Suppressor macrophage treated with lipopolysaccharide for 4 hours (primary cell): ENCODE measurements at regions not wholly inside any gene's neighbourhood (a gene's known extent, or its start where the extent isn't known, plus 50 kb on each side); places are given as distances from the start of the nearest gene placed in this dataset.
A peak's percentile ranks its signal among the peaks of the same experiment; 100 is the strongest.
"Not testable (repeated sequence)": the region's sequence is repeated elsewhere in the genome, so short reads cannot be mapped to it uniquely, and the experiment has no call there.

Experiments used
- DNase-seq: peaks from one replicate; pipeline ENCODE4 v3.0.0-alpha.2; 2020

DNA sequence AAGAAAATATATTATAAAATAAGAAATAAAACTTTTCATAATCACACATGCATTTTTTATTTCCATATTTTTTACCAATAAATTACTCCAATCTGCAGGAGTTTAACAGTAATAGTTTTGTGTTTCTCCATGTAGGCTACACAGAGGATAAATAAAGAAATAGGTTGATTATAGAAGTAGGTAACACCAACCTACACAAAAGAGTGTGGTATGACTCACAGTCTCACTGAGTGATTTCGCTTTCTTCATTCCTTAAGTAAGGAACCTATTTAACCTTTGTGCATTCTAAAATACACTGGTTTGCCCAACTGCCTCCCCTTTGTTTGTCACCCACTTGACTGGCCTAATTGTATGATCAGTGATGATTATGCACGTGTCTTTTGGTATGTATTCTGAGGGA is 244.2 kb upstream of the RIMS1 start:
- DNase-seq, result no peak

DNA sequence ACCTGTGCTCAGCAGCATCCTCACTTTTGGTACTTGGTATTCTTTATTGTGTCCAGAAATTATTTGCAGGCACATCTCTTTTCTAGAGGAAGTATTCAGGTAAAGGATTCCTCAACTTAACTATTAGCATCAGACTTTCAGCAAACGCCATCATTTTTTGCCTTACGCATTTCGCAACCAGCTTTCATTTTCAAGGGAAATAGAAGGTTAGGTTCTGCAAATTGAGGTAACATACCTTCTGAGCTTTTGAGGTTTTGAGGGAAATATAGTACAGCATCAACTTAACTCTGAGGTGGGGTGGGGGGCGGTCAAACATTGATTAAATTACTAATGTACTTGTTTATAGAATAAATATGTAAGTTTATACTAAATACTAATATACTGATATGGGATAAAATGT is 243.6 kb upstream of the RIMS1 start:
- DNase-seq, result no peak

DNA sequence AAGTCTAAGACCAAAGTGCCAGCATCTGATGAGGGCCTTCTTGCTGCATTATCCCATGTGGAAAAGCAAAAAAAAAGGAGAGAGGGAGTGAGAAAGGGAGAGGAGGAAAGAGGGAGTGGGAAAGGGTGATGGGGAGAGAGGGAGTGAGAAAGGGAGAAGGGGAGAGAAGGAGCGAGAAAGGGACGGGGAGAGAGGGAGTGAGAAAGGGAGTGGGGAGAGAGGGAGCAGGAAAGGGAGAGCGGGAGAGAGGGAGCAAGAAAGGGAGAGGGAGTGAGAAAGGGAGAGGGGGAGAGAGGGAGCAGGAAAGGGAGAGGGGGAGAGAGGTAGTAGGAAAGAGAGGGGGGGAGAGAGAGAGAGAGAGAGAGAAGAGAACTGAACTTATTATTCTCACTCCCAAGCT is 241.1 kb upstream of the RIMS1 start:
- no peak for DNase-seq

DNA sequence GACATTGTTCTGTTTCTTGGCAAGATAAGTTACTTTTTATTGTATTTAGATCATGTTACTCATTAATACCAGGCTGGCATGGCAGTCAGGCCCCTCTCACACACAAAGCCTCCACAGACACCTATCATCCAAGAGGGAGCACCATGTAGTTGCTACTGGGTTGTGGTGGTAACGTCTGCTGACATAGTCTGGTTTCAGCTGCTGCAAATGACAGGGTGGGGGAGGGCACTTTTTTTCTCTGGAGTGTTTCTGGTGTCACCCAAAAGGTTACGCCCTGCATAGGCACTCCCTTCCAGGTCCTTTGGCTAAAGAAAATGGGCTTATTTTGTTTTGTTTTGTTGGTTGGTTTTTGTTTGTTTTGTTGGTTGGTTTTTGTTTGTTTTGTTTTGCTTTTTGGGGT is 236.4 kb upstream of the RIMS1 start:
- DNase-seq, result no peak

DNA sequence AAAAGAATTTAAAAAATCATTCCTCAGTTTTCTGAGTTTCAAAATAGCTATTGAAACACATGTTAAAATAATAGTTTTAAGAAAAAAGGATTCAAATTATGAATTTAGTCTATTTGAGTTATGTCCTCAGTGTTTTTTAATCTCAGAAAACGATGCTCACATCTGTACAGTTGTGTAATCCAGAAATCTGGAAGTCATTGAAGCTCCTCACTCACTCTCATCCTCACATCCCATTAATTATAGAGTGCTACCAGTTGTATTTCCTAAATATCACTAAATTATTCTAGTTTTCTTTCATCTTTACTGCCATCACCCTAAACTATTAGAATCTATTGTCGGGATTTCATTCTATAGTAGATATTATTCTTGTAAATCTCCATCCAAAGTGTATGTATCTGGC is 234.7 kb upstream of the RIMS1 start:
- no peak for DNase-seq

DNA sequence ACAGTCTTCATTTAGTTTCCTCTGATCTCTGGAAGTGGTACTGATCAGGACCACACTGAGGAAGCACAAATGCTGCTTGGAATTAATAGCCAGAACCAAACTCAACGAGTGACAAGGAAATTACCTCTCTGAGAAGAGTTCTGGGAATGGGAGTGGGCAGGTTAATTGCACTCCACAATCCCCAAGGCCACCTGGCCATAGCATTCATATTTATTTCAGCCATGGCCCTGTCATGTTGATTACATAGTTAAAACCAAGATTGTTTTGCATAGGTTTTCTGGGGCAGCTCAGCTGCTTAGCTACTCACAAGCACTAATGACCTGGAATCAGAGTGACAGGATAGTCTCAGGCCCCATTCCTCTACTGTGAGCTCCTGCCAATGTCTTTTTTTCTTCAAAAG is 230.2 kb upstream of the RIMS1 start:
- no peak for DNase-seq

DNA sequence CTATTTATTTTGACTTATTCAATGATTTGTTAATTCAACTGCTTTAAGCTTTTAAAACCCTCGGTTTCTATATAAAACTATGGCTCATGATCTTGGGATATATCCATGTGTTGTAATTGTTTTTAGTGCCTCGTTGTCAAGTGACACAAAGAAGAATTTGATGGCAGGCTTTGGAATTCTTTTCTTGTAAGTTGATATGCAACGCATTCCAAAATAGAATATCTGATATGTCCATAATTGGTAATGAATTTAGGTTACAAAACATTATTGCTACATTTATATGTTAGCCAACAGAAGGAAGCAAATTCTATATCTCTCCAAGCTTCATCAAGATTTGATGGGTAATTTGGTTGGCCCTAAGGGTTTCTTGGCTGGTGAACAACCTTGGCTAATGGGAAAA is 220.4 kb upstream of the RIMS1 start:
- DNase-seq, result no peak

DNA sequence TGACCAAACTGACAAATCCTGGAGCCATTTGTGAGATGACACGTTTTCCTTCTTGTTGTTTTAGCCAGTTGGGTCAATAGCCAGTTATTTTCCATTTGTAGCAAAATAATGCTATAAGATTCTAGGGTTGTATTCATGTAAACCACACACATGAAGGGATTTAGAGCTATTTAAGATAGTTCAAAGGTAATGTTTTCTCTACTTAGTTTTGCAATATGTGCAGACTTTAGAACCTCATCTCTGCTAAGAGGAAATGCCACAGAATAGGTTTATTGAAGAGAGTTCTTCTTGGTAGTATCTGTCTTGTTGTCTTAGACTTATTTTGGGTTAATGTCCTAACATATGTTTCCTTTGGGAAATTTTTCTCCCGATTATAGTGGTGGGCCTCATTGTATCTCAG is 213.5 kb upstream of the RIMS1 start:
- DNase-seq, result no peak

DNA sequence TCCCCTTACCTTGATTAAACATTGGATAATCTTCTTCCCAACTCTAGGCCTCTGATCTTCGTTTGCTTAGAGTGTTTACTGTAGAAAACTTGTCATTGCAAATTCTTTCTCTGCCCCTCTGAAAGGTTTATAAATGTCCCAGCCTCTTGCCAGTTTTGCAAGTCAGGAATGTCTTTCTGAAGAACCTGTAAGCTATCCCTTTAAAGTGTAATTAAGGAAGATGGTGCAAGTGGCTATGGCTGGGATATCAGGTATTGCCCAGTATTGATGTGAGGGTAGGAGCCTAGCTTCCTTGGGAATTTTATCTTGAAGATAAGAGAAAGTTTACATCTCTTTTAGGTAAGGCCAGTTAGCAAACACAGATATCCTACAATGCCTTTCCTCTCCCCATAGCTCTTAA is 211.0 kb upstream of the RIMS1 start:
- DNase-seq, result no peak

DNA sequence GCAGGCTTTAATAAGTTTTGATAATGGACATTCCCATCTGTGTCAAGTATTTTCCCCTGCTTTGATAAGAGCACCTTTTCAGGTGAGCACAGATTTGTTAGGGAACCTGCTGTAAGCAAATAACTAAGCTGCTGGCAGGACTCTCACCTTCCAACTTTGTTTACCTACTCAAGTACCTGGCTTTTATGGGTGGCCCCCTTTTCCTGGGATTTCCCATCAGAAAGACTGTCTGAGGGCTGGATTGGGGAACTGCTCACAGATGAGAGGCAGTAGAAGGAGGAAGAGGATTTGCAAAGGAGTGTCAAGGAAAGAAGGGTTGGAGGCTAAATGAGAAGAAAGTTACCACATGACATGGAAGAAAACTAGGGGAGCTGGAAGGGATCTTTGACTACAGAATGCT is 210.1 kb upstream of the RIMS1 start:
- no peak for DNase-seq

DNA sequence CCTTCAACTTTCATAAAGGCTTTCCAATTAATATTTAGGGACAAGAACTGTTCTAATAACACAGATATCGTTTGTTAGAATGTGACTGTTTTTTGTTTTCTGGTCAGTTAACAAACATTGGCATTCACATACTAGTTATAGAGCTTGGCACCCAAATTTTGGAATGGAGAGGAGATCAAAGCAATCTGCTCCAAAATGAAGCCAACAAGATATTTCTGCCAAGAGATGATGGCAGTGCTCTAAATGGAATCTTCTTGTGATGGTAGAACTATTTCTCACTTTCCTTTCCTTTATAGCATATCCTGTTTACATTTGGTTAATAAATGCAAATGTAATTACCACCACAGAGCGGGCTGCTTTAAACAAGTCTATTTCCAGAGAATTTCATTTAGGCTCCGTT is 208.3 kb upstream of the RIMS1 start:
- DNase-seq, result no peak

DNA sequence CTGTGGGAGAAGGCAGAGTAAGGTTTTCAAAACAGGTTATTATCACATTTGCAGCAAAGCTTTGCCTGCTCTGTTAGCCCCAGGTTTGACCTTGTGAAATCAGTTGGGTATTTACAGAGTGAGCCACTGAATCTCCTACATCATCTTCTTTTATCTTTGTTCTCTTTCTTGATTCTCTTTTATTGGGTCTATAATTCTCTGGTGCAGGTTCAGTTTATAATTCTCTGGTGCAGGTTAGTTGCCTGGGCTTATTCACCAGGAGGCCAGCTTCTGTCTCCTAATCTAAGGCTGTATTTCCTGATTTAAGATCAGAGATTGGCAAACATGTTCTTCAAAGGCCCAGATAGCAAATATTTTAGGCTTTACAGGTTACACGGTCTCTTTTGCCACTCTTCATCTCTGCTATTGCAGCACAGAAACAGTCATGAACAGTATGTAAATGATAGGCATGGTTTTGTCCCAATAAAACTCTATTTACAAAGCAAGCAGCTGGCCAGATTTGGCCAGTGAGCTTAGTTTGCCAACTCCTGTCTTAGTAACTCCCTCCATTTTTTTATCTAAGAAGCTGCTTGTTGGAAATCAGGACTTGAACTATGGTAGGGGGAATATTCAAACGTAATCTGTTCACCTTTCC is 205.0 kb upstream of the RIMS1 start:
- DNase-seq, result no peak

DNA sequence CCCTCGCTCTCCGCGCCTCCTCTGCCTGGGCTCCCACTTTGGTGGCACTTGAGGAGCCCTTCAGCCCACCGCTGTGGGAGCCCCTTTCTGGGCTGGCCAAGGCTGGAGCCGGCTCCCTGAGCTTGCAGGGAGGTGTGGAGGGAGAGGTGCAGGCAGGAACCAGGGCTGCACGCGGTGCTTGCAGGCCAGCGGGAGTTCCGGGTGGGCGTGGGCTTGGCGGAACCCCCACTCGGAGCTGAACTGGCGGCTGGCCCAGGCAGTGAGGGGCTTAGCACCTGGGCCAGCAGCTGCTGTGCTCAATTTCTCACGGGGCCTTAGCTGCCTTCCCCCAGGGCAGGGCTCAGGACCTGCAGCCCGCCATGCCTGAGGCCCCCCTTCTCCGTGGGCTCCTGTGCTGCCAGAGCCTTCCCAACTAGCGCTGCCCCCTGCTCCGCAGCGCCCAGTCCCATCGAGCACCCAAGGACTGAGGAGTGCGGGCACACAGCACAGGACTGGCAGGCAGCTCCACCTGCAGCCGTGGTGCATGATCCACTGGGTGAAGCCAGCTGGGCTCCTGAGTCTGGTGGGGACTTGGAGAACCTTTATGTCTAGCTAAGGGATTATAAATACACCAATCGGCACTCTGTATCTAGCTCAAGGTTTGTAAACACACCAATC is 200.2 kb upstream of the RIMS1 start:
- DNase-seq, result not testable (repeated sequence)

DNA sequence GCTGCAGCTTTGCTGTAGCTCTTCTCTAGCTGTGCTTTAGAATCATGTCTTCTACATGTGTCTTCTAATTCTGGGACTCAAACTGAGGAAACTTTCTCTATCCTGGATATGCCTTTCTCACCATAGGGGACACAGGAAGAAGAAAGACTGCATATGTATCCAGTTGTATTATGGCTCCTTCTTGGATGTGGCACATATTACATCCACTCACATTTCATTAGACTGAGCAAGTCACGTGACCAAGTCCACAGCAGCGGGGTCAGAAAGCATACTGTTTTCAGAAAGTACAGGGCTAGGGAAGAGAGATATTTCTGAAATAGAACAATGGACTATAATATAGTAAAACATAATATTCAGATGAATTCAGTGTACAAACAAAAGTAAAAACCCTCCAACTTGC is 187.6 kb upstream of the RIMS1 start:
- DNase-seq, result no peak

DNA sequence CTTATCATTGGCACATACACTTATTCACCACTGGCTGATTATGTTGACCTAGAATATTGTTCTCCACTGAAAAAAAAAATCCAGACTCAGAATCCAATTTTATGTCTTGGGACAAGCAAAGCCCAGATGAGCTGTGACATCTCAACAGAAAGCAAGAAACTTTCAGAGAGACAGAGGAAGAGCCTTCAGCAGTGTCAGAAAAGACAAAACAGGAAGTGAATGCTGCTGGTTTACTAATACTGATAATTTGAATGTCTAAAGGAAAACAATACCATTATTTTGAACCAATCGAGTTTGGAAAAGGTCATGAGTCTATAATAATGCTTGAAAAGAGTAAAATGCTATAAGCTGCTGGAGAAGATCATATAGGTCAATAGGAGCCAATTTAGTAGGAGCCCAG is 179.8 kb upstream of the RIMS1 start:
- DNase-seq, result no peak

DNA sequence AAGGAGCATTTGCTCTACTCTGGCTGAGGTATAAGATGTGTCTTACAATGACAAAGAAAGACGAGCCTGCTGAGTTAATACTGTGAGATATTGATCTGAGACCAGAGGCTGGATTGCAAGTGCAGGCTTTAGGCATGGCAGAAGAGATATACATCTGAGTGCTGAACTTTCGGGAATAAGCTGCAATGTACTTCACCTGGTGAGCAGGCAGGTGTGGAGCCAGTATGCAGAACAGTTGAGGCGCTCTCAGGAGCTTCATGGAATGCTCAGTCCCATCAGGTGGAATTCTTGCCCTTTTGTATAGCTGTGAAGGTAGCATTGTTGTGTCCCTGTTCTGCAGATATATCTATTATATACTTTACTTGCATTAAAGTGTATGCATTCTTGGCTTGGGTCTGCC is 179.3 kb upstream of the RIMS1 start:
- DNase-seq, result no peak

DNA sequence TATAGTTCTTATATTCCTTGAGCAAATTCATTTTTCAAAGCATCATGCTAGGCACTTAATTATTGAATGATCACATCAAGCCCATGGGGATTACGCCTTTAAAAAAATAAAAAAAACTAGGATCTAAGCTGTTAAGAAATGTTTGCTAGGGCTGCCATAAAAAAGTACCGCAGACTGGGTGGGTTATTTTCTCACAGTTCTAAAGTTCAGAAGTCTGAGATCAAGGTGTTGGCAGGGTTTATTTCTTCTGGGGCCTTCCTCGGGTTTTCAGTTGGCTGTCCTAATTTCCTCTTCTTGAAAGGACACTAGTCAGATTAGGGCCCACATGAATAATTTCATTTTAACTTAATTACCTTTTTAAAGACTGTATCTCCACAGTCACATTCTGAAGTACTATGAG is 165.6 kb upstream of the RIMS1 start:
- no peak for DNase-seq

DNA sequence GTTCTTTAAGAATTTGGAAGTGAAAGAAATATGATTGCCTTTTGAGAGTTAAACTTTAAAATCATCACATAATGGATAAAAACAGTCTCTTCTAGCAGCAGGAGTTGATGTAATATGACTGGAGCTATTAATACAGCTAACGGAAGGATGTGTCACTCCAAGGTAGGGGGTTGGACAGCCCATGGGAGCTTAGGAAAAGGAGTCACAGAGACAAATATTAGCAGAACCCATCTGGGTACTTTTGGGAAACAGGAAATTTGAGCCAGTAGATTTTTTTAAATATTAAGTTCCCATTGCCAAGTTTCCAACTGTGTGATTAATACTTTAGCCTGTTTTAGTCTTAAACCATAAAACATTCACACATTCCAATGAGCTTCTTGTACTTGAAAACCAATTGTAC is 164.7 kb upstream of the RIMS1 start:
- no peak for DNase-seq

DNA sequence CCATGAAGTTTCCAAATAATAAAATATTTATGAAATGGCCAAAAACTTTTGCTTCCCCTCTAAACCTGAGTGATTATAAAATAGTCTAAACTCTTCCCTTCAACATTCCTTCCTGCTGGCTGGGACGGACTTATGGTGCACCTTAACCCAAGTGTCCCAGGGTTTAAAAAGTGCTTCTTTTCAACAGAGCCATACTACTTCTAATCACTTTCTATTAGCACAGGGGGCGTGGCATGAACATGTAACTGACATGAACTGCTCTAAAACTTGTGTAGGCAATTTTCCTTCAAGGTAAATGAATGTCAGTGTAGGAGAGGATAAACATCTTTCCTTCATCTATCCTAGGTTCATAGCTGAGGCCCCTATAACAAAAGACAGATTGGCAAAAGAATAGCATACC is 163.6 kb upstream of the RIMS1 start:
- no peak for DNase-seq

DNA sequence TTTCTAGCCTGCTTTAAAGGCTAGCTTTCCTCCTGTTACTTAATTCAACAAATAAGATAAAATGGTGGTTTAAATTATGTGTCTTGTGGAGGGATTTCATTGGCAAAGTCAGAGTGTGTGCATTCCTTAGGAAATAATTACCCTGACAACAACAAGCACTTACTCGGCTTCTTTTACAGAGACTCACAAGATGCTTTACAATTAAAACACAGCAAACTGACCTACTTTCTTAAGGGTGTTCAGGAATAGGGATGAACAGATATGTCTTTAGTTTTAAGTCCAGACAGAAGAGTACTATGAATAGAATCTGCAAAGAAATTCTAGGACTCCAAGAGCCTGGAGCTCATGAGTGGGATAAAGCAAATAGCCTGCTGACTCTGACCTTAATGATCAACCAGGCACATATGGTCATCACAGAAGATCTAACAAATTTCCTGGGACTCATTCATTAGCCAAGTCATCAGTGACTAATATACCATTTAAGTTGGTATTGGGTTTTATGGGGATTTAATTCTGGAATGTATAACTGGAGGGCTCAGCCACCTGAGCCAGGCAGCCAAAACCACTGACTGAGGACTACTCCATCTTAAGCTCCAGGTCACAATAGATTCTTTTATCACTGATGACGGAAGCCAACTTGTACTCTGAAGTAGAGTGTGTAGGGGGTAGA is 161.8 kb upstream of the RIMS1 start:
- DNase-seq, result no peak

DNA sequence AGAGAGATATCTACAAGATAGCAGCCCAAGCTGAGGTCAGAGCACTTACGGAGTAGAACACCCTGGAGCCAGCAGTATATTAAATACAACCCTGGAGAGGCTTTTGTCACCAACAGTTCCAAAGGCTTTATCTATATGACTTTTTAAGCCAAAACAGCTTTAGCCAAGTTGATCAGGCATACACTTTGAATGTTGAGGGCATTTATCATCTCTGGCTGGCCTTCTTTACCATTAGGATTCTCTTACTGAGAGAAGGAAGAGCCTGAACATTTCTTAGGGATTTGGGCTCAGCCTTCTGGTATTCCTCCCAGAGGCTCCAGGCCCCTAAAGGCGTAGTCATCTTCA is 161.3 kb upstream of the RIMS1 start:
- DNase-seq, result no peak

DNA sequence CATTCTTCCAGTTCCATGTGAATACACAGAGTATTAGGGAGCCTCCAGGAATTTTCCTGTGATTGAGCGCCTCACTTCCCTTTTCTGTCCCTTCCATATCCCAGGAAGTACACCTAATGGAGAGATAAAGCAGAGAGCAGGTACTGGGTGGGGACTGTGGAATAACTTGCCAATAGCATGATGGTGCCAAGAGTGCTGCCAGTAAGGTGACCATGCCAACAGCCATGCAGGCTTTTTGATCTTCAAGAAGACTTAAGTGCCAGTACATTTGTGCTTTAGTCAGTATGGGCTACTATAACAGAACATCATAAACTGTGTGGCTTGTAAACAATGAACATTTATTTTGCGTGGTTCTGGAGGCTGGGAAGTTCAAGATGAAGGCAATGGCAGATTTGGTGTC is 160.2 kb upstream of the RIMS1 start:
- DNase-seq, result no peak

DNA sequence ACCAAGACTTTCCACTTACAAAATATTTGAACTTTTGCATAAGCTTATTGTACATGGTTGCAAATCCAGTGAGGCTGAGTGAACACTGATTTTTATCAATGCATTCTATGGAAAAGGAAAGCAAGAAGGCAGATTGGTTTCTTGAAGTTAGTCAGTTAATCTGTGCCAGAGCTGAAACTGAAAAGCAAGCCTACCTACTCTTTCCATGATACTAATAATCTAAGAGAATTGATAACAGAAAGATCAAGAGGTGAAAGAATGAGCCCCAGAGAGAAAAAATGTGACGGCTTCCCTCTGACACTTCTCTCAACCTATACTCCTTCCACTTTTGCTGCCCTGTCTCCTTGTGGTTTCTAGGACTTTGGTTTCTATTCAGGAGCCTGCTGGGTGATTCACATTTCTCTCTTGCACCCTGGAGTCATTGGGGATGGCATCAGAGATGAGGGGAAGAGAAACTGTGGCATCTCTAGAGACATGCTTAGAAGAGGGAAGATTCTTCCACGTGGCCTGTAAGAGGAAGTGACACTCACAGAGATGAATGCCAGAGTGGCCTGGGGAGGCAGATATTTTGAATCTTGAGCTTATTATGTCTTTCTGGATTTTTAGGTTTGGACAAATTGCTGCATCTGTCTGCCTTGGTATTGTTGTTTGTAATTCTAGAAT is 158.6 kb upstream of the RIMS1 start:
- DNase-seq, result peak; percentile 61

DNA sequence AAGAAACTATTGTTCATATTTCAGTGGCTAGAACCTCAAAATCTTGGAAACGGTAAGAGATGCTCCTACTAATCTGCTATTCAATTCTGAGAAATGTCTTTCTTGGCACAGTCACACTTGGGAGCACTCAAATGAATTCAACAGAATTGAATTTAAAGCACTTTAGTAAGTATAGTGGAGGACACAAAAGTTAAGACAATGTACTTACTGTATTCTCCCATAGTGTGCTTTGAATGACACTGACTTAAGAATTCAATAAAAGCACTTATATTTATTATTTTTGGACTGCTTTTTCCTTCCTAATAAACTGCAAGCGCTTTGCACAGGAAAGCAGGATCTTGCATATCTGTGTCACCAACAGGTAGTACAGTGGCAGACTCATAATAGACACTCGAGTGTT is 156.1 kb upstream of the RIMS1 start:
- DNase-seq, result no peak
